WTC11 (cell line): ENCODE measurements at regions not wholly inside any gene's neighbourhood (a gene's known extent, or its start where the extent isn't known, plus 50 kb on each side); places are given as distances from the start of the nearest gene placed in this dataset.

Experiments used
- ATF1 ChIP-seq: sonication (generic); formaldehyde crosslinking; IDR thresholded peaks from 2 replicates; pipeline ENCODE4 v1.8.1; 2023; ENCODE audit warnings: mild to moderate bottlenecking, moderate library complexity, missing genetic modification reagents
- CREB1 ChIP-seq: sonication (generic); formaldehyde crosslinking; IDR thresholded peaks from 2 replicates; pipeline ENCODE4 v1.8.0; 2023; ENCODE audit warnings: mild to moderate bottlenecking, missing genetic modification reagents
- RORB ChIP-seq: fragments of 250-450 bp; sonication (Bioruptor Pico); IDR thresholded peaks from 2 replicates; pipeline ENCODE4 v1.9.0; 2021; ENCODE audit warnings: mild to moderate bottlenecking
- ZBTB21 ChIP-seq: sonication (generic); formaldehyde crosslinking; IDR thresholded peaks from 2 replicates; pipeline ENCODE4 v1.8.1; 2023; ENCODE audit warnings: mild to moderate bottlenecking, missing genetic modification reagents, borderline replicate concordance
- ZNF232 ChIP-seq: sonication (generic); formaldehyde crosslinking; IDR thresholded peaks from 2 replicates; pipeline ENCODE4 v1.8.0; 2022; ENCODE audit warnings: mild to moderate bottlenecking, missing genetic modification reagents
- TF ChIP-seq, protein P1 (sequence below): fragments of 200-600 bp; IDR thresholded peaks from 2 replicates; pipeline ENCODE4 v1.8.0; 2022; ENCODE audit warnings: antibody characterized with exemption

DNA sequence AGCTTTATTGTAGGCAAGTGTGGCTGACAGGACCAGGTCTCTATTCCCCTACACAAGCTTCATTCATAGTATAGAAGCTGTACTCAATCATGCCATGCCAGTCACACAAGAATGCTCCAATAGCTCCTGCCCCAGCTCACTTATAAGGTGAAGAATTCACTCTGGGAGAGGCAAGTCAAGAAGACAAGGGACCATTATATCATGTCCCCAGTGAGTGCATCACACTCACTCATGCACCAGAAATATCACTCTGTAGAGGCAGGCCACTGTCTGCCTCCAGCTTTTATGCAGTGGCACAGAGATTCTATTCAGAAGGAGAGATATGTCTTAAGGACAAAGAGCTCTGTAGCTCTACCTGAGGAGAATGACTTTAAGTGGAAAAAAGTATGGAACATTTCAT, 263.2 kb downstream of the GJA1 start:
- TF ChIP-seq ZBTB21 (CRISPR knock-in tag) (no peak), ATF1 (CRISPR knock-in tag) (no peak), CREB1 (CRISPR knock-in tag) (no peak), ZNF232 (no peak), RORB (CRISPR knock-in tag) (no peak)
- TF ChIP-seq, protein P1, sequence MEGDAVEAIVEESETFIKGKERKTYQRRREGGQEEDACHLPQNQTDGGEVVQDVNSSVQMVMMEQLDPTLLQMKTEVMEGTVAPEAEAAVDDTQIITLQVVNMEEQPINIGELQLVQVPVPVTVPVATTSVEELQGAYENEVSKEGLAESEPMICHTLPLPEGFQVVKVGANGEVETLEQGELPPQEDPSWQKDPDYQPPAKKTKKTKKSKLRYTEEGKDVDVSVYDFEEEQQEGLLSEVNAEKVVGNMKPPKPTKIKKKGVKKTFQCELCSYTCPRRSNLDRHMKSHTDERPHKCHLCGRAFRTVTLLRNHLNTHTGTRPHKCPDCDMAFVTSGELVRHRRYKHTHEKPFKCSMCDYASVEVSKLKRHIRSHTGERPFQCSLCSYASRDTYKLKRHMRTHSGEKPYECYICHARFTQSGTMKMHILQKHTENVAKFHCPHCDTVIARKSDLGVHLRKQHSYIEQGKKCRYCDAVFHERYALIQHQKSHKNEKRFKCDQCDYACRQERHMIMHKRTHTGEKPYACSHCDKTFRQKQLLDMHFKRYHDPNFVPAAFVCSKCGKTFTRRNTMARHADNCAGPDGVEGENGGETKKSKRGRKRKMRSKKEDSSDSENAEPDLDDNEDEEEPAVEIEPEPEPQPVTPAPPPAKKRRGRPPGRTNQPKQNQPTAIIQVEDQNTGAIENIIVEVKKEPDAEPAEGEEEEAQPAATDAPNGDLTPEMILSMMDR, result no peak
